GM23338 (cell line): ENCODE measurements at regions not wholly inside any gene's neighbourhood (a gene's known extent, or its start where the extent isn't known, plus 50 kb on each side); places are given as distances from the start of the nearest gene placed in this dataset.

Experiments used
- ATAC-seq: fragments of 200-7000 bp; cut with Tn5 transposase; 3 replicates; pipeline ENCODE4 v1.9.1; 2020
- DNase-seq: peaks from one replicate; pipeline ENCODE4 v3.0.0-alpha.2; 2015; ENCODE audit warnings: low spot score
- H2AFZ ChIP-seq: fragments of 200-600 bp; sonication (generic); 2 replicates; pipeline ENCODE4 v1.8.0; 2016; ENCODE audit warnings: antibody characterized with exemption, mild to moderate bottlenecking, moderate library complexity
- H3F3A ChIP-seq: fragments of 200-600 bp; sonication (generic); replicated peaks from 2 replicates; pipeline ENCODE4 v1.8.0; 2017; ENCODE audit warnings: antibody characterized with exemption, mixed run types, low read depth
- H3K27ac ChIP-seq: fragments of 200-600 bp; sonication (generic); 2 replicates; pipeline ENCODE4 v1.6.1; 2016; ENCODE audit warnings: low read depth
- H3K27me3 ChIP-seq: fragments of 200-600 bp; sonication (generic); 2 replicates; pipeline ENCODE4 v1.8.0; 2016; ENCODE audit warnings: mild to moderate bottlenecking, mixed run types, moderate library complexity; ENCODE audit not compliant: insufficient read depth
- H3K36me3 ChIP-seq: fragments of 200-600 bp; sonication (generic); 2 replicates; pipeline ENCODE4 v1.8.0; 2016; ENCODE audit warnings: mild to moderate bottlenecking; ENCODE audit not compliant: insufficient read depth
- H3K4me1 ChIP-seq: fragments of 200-600 bp; sonication (generic); 2 replicates; pipeline ENCODE4 v1.8.0; 2016; ENCODE audit warnings: mild to moderate bottlenecking, moderate library complexity; ENCODE audit not compliant: insufficient read depth
- H3K4me2 ChIP-seq: fragments of 200-600 bp; sonication (generic); 2 replicates; pipeline ENCODE4 v1.7.1; 2017; ENCODE audit warnings: mixed run types
- H3K4me3 ChIP-seq: fragments of 200-600 bp; sonication (generic); 2 replicates; pipeline ENCODE4 v1.6.1; 2016; ENCODE audit warnings: mixed run types
- H3K79me2 ChIP-seq: fragments of 200-600 bp; sonication (generic); replicated peaks from 2 replicates; pipeline ENCODE4 v1.8.0; 2017; ENCODE audit warnings: mild to moderate bottlenecking; ENCODE audit not compliant: insufficient read depth
- H3K9me2 ChIP-seq: fragments of 200-600 bp; sonication (generic); 2 replicates; pipeline ENCODE4 v1.8.0; 2017; ENCODE audit not compliant: insufficient read depth
- H4K20me1 ChIP-seq: fragments of 200-600 bp; sonication (generic); replicated peaks from 2 replicates; pipeline ENCODE4 v1.8.0; 2017; ENCODE audit warnings: mild to moderate bottlenecking; ENCODE audit not compliant: insufficient read depth
- H3K27ac Mint-ChIP-seq: 2 replicates; pipeline ENCODE4 v1.8.0; 2020; ENCODE audit warnings: inconsistent platforms, mild to moderate bottlenecking, moderate library complexity, mixed read lengths
- H3K27me3 Mint-ChIP-seq: 3 replicates; pipeline ENCODE4 v1.8.0; 2022; ENCODE audit warnings: low read depth, mild to moderate bottlenecking, moderate library complexity, mixed read lengths, inconsistent platforms; ENCODE audit not compliant: insufficient read depth, poor library complexity
- H3K36me3 Mint-ChIP-seq: 3 replicates; pipeline ENCODE4 v1.8.0; 2021; ENCODE audit warnings: low read depth, mild to moderate bottlenecking, inconsistent platforms, moderate library complexity, mixed read lengths
- H3K4me1 Mint-ChIP-seq: 3 replicates; pipeline ENCODE4 v1.8.0; 2020; ENCODE audit warnings: mild to moderate bottlenecking, inconsistent platforms, mixed read lengths
- H3K4me3 Mint-ChIP-seq: 3 replicates; pipeline ENCODE4 v1.8.0; 2021; ENCODE audit warnings: moderate library complexity, mild to moderate bottlenecking, inconsistent platforms, mixed read lengths
- H3K9me3 Mint-ChIP-seq: 3 replicates; pipeline ENCODE4 v1.8.0; 2020; ENCODE audit warnings: moderate library complexity, mild to moderate bottlenecking, inconsistent platforms, mixed read lengths
- CREB1 ChIP-seq: fragments of 250-450 bp; sonication (Bioruptor Pico); IDR thresholded peaks from 2 replicates; pipeline ENCODE4 v1.5.0; 2020; ENCODE audit warnings: low read depth, mild to moderate bottlenecking, moderate library complexity
- CTCF ChIP-seq, 2 experiments: fragments of 200-600 bp in 1 of 2; sonication (generic) in 1 of 2; conservative IDR thresholded peaks; 2 replicates each; pipeline versions ENCODE4 v1.5.1 to v1.6.1; 2016 to 2017; ENCODE audit warnings: antibody characterized with exemption in 2 of 2, low read depth in 2 of 2, mild to moderate bottlenecking in 2 of 2, moderate library complexity in 1 of 2
- ETS1 ChIP-seq: IDR thresholded peaks from 2 replicates; pipeline ENCODE4 v1.6.1; 2016; ENCODE audit warnings: antibody characterized with exemption
- EZH2 ChIP-seq: fragments of 200-600 bp; sonication (generic); IDR thresholded peaks from one replicate; pipeline ENCODE4 v1.8.0; 2017; ENCODE audit warnings: antibody characterized with exemption, mild to moderate bottlenecking, low read depth; ENCODE audit not compliant: unreplicated experiment
- EZH2phosphoT487 ChIP-seq: fragments of 200-600 bp; sonication (generic); IDR thresholded peaks from one replicate; pipeline ENCODE4 v1.8.1; 2018; ENCODE audit warnings: antibody characterized with exemption; ENCODE audit not compliant: unreplicated experiment
- JUNB ChIP-seq: IDR thresholded peaks from one replicate; pipeline ENCODE4 v1.6.1; 2016; ENCODE audit warnings: antibody characterized with exemption; ENCODE audit not compliant: unreplicated experiment
- NANOG ChIP-seq: IDR thresholded peaks from 2 replicates; pipeline ENCODE4 v1.6.1; 2016; ENCODE audit warnings: antibody characterized with exemption, borderline replicate concordance
- POLR2AphosphoS5 ChIP-seq: IDR thresholded peaks from 2 replicates; pipeline ENCODE4 v1.6.1; 2016; ENCODE audit warnings: antibody characterized with exemption, low read depth
- REST ChIP-seq: IDR thresholded peaks from one replicate; pipeline ENCODE4 v1.6.1; 2018; ENCODE audit warnings: antibody characterized with exemption; ENCODE audit not compliant: unreplicated experiment
- STAT1 ChIP-seq: IDR thresholded peaks from one replicate; pipeline ENCODE4 v1.6.1; 2016; ENCODE audit warnings: antibody characterized with exemption; ENCODE audit not compliant: unreplicated experiment
- ZNF114 ChIP-seq: fragments of 250-450 bp; sonication (Bioruptor Pico); IDR thresholded peaks from 2 replicates; pipeline ENCODE4 v1.5.0; 2020; ENCODE audit warnings: mild to moderate bottlenecking, moderate library complexity
- ZNF331 ChIP-seq: fragments of 250-450 bp; sonication (Bioruptor Pico); IDR thresholded peaks from 2 replicates; pipeline ENCODE4 v1.5.0; 2020; ENCODE audit warnings: low read depth, mild to moderate bottlenecking, moderate library complexity
- ZNF462 ChIP-seq: fragments of 250-450 bp; sonication (Bioruptor Pico); IDR thresholded peaks from 2 replicates; pipeline ENCODE4 v1.5.0; 2020; ENCODE audit warnings: mild to moderate bottlenecking, moderate library complexity

- no peaks in the 10 kb centered on the region for H3K36me3 ChIP-seq
- no peaks in the 10 kb centered on the region for H3K27me3 ChIP-seq
- no peak overlapping the region for H3K4me3 ChIP-seq
- no peak overlapping the region for H2AFZ ChIP-seq
- TF ChIP-seq EZH2phosphoT487 (no peak), ZNF331 (no peak), ZNF462 (no peak), ZNF114 (no peak), REST (no peak), POLR2AphosphoS5 (no peak), STAT1 (no peak), NANOG (no peak), EZH2 (no peak), CTCF (conservative IDR thresholded peaks at IDR 0.05; ENCODE audit: low read depth in 2 of 2) (no peak), ETS1 (no peak), CREB1 (no peak), JUNB (no peak)
- no peak overlapping the region for H3K27ac Mint-ChIP-seq
- H4K20me1 ChIP-seq, result no peaks in the 10 kb centered on the region
- no peaks in the 10 kb centered on the region for H3K27me3 Mint-ChIP-seq
- H3K4me3 Mint-ChIP-seq, result no peak overlapping the region
- no peaks in the 10 kb centered on the region for H3K4me1 ChIP-seq
- no peaks in the 10 kb centered on the region for H3K36me3 Mint-ChIP-seq
- H3K9me2 ChIP-seq, result no peaks in the 10 kb centered on the region
- no peak for ATAC-seq
- no peaks in the 10 kb centered on the region for H3F3A ChIP-seq
- H3K4me1 Mint-ChIP-seq, result no peaks in the 10 kb centered on the region; the same call in 2 of the 3 replicates
- DNase-seq, result no peak
- no peak overlapping the region for H3K27ac ChIP-seq
- H3K79me2 ChIP-seq, result no peaks in the 10 kb centered on the region
- H3K9me3 Mint-ChIP-seq, result no peaks in the 10 kb centered on the region; the same call in 2 of the 3 replicates
- no peak overlapping the region for H3K4me2 ChIP-seq
Observed at GRCh38 chrX:131917588-131917987, 105.5 kb upstream of the STK26 start.
